Stromal cell of bone marrow (primary cell): ENCODE measurements at regions not wholly inside any gene's neighbourhood (a gene's known extent, or its start where the extent isn't known, plus 50 kb on each side); places are given as distances from the start of the nearest gene placed in this dataset.
A peak's percentile ranks its signal among the peaks of the same experiment; 100 is the strongest.

Experiments used
- DNase-seq: peaks from one replicate; pipeline ENCODE4 v3.0.0-alpha.2; 2012; ENCODE audit warnings: low read depth

DNA sequence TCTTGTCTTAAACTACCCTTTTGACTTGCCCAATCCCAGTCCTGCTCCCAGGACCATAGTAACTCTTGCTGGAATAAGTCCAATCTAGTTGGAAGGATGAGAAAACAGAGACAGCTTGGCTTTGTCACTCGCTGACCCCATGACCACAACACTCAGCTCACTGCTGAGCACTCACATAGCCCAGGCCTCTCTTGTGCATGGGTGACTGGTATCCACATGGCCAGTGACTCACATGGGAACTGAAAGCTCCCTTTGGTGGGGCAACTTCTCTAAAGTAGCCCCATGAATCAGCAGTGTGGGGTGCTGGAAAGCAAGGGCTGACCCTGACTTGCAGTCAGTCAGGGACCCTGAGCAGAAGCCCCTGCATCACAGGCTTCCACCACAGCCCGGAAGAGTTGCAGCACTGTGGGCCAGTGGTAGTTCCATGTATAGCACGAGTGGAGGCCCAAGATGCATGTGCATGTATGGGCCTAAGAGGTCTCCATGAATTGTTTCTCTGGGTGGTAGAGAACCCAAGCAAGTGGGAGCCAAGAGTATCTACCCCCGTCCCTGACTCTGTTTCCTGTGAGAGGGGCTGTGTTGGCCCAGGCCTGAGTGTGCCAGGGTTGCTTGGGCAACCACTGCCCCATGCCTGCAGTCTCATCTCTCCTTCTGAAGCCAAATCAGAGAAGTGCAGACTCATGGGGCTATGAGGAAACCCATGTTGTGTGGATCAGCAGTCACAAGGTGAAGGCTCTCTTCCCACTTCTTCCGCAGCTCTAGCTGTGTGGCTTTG, 62.1 kb upstream of the XCR1 start:
- peak; percentile 98 for DNase-seq

DNA sequence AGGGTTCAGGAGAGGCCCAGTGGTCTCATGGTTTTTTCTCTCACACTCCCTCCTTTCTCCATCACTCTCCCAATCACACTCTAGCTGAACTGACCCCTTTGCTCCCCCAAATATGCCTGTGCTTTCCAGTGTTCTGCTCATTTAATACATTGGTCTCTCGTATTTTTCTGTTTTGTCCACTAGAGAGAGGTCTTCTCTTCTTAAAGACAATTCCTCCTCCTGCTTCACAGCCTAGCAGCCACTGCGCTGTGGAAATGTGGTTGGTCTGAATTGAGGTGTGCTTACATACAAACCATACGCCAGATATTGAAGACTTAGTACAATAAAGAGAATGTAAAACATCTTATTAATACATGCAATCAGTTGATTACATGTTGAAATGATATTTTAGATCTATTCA, 60.6 kb upstream of the XCR1 start:
- no peak for DNase-seq

DNA sequence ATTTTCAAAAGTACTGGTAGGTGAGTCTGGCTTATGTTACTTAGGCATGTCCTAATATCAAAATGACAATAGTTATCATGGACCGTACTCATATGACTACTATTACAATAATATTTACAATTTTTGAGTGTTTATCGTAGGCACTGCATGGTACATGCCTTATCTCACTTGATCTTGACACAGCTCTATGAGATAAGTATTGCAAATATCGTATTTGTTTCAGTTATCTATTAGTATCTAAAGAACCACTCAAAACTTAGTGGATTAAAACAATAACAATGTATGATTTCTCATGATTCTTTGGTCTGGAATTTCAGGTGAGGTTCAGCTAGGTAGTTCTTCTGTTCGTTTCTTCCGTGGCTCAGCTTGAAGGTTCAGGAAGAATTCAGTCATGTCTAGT, 59.7 kb upstream of the XCR1 start:
- DNase-seq = no peak

DNA sequence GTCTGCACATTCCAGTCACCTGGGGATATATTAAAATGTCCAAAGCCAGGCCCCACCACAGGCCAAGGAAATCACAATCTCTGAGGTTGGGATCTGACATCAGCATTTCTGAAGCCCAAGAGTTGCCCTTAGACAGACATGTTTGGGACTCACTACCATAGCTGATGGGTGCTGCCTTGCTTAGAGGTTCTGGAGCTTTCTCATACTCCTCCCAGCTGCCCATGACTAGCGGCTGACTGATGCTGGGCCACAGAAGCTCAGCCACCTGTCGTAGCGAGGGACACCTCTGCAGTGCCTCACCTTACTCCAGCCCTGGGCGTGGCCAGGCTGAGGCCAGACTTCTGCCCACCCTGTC, 58.8 kb upstream of the XCR1 start:
- no peak for DNase-seq

DNA sequence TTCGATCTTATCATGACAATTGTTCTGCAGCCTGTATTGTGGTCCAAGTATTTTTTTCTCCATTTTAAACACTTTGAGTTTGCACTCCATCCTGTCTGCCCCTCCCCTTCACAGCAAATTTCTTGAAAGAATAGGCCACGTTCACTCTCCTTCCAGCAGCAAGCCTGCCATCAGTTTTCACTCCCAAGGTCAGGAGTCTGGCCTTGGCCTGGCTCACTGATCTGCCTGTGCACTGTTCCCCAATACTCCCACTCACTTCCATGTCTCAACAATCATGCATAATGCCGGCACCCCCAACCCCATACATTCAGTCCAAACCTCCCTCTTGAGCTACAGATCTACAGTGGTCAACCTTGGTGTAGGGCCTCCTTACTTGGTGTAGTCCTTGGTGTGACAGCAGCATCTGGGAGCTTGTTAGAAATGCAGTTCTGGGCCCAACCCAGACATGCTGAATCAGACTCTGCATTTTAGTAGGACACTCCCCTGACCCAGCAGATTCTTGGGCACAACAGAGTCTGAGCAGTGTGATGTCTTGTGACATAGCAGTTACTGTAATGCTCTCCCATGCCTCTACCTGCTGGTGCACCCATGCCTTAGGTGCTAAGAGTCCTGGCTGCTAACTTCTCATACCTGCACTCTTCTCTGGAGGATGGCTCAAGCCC, 58.3 kb upstream of the XCR1 start:
- no peak for DNase-seq

DNA sequence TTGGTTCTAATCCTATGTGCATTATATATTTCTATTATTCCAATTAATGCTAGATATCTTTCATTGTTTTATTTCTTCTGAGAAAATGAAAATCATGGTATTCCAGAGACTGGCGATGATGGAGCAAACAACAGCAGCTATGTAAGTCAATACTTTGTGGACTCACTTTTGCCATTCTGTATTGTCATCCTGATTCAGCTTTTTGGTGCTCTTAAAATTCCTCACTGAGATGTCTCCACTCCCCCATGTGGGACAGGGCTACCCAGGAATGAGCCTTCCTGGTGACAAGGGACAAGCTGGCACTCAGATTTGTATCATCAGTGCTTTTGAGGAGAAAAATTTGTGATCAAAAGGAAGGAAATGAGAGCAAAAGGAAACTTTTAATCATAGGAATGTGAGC, 56.7 kb upstream of the XCR1 start:
- DNase-seq = no peak

DNA sequence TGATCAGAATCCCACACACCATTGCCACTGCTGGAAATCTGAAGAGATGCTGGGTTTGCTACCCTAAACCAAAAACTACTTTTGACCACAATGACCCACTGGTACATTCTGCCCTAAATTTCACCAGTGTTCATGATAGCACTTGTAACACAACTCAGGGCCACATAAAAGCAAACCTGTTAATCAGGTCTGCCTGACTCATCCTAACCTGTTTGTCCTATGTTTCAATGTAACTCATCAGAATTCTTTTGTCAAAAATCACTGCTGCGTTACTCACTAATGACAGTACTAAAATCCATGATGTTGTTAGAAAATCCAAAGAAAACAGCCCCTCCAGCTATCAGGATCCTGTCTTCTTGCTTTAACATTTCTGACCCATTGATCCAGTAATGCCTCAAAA, 55.6 kb upstream of the XCR1 start:
- DNase-seq = no peak

DNA sequence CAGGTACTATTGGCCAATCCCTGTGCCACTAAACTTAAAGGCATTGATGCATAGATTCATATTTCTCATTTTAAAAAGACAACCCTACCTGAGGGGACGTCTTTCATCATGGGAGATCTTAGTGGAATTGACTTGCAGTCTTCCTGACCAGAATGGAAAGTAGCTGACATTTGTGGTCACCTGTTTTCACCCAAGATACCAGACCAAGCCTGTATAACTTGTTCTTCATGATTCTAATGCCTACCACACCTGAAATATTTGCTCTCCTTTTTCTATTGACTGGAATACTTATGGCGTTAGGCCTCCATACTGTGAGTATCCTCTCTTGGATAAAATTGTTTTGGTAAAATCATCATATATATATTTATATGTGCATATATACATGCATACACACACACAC, 54.7 kb upstream of the XCR1 start:
- DNase-seq = no peak

DNA sequence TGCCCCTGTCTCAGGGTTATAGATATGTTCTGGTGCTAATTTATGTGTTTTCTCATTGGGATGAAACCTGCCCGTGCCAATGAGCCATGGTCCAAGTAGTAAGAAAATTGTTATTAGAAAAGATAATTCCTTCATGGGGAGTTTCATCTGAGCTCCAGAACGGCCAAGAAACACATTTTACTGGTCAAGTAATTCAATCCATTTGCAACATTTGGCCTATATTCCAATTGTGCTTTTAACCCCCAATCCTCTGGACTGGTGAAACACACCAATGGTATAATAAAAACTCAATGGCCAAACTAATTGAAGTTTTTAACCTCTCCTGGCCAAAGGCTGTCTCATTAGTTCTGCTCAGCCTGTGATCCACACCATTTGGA, 53.7 kb upstream of the XCR1 start:
- DNase-seq = no peak

DNA sequence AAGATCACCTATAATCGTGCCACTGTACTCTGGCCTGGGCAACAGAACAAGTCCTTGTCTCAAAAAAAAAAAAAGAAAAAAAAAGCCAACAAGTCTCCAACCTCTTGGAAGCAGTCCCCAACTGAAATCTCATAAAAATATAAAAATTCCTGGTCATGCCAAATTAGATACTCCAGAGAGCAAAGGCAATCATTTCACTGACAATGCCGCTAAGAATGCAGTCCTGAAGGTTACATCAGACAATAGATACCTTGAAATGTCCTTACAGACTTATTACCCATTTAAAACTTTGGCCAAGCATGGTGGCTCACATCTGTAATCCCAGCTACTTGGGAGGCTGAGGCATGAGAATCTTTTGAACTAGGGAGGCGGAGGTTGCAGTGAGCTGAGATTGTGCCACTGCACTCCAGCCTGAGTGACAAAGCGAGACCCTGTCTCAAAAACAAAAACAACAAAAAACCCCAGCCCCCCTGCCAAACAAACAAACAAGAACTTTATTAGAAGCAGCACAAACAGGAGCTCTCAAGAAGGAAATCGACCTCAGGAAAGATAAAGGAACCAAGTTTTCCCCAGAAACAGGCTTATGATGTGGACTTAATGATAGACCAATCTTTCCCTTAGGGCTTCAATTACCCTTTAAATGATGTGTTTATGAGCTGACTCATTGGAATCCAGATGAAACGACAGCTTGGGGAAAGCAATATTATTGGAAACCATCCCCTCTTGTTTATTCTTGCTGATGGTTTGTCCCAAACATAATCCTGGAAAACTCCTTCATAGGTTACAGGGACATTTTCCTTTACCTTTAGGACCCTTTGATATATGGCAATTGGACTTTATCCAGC, 53.1 kb upstream of the XCR1 start:
- peak; percentile 22 for DNase-seq

DNA sequence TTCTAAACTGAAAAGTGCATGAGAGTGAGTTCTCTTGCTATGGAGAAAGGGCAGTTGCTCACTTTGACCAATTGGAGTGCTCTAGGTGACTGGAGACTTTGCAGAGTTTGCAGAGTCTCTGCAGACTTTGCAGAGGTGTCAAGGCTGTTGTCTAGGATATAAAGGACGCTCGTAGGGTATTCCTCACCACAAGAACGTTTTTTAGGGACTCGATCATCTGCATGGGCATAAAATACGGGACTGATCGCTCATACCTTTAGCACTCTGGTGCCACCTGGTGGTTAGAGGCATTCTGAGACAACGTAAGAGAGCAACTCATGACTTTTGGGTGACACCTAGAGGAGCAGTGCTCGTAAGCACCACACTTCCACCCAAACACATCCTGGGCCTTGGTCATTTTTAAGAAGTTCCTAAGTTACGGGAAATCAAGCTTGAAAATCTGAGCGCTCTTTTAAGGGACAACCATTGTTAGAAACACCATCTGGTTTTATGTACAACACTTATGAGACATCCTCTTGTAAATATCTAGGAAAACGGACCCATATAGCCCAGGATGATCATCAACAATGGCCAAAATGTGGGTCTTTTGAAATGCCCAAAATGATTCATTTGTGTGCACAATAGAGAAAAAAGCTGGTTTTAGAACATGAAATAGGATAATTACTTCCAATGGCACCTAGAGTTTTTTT, 51.6 kb upstream of the XCR1 start:
- DNase-seq = peak; percentile 88
